NCI-H1417 (cell line): ENCODE measurements at regions not wholly inside any gene's neighbourhood (a gene's known extent, or its start where the extent isn't known, plus 50 kb on each side); places are given as distances from the start of the nearest gene placed in this dataset.
A peak's percentile ranks its signal among the peaks of the same experiment; 100 is the strongest.

Source experiments
- DNase-seq, 3 experiments: peaks; one replicate each; lab custom pipeline; 2025; lab: John Stamatoyannopoulos, UW

GRCh38 chr14:66196670-66197069 is 289.5 kb upstream of the CCDC196 start:
- DNase-seq, result no peak

- peak in 1 of 3 experiments; percentile 32 for DNase-seq
Observed at GRCh38 chr14:66197276-66197675, 288.9 kb upstream of the CCDC196 start.

GRCh38 chr14:66206554-66206953 is 279.6 kb upstream of the CCDC196 start:
- peak in 1 of 3 experiments; percentile 33 for DNase-seq

- peak in 2 of 3 experiments; percentile 0 to 32 for DNase-seq
Observed at GRCh38 chr14:66216763-66217162, 269.4 kb upstream of the CCDC196 start.

- DNase-seq, result no peak
Observed at GRCh38 chr14:66219886-66220285, 266.3 kb upstream of the CCDC196 start.

GRCh38 chr14:66224492-66225178 is 261.5 kb upstream of the CCDC196 start:
- no peak for DNase-seq

GRCh38 chr14:66225337-66225736 is 260.8 kb upstream of the CCDC196 start:
- no peak for DNase-seq

GRCh38 chr14:66228267-66228970 is 257.8 kb upstream of the CCDC196 start:
- no peak for DNase-seq

- DNase-seq, result no peak
Observed at GRCh38 chr14:66231820-66232219, 254.4 kb upstream of the CCDC196 start.

- DNase-seq, result peak in 2 of 3 experiments; percentile 26 to 76
Observed at GRCh38 chr14:66233591-66233990, 252.6 kb upstream of the CCDC196 start.

GRCh38 chr14:66234411-66234810 is 251.8 kb upstream of the CCDC196 start:
- DNase-seq, result peak in 2 of 3 experiments; percentile 59 to 63

- no peak for DNase-seq
Observed at GRCh38 chr14:66237741-66238140, 248.4 kb upstream of the CCDC196 start.

- no peak for DNase-seq
Observed at GRCh38 chr14:66238969-66239368, 247.2 kb upstream of the CCDC196 start.

- DNase-seq, result no peak
Observed at GRCh38 chr14:66239589-66239988, 246.6 kb upstream of the CCDC196 start.

GRCh38 chr14:66240105-66240504 is 246.1 kb upstream of the CCDC196 start:
- DNase-seq, result no peak

- no peak for DNase-seq
Observed at GRCh38 chr14:66242001-66242400, 244.2 kb upstream of the CCDC196 start.

GRCh38 chr14:66244834-66245233 is 241.3 kb upstream of the CCDC196 start:
- no peak for DNase-seq

GRCh38 chr14:66247662-66248193 is 238.4 kb upstream of the CCDC196 start:
- DNase-seq, result no peak

GRCh38 chr14:66248256-66248655 is 237.9 kb upstream of the CCDC196 start:
- DNase-seq, result peak in 1 of 3 experiments; percentile 37

- DNase-seq, result peak in 1 of 3 experiments; percentile 9
Observed at GRCh38 chr14:66249544-66249943, 236.6 kb upstream of the CCDC196 start.

- no peak for DNase-seq
Observed at GRCh38 chr14:66254038-66254437, 232.1 kb upstream of the CCDC196 start.

- no peak for DNase-seq
Observed at GRCh38 chr14:66268802-66269334, 217.3 kb upstream of the CCDC196 start.

GRCh38 chr14:66272221-66272620 is 213.9 kb upstream of the CCDC196 start:
- DNase-seq, result no peak
